Endodermal cell (in vitro differentiated cells): ENCODE measurements at regions not wholly inside any gene's neighbourhood (a gene's known extent, or its start where the extent isn't known, plus 50 kb on each side); places are given as distances from the start of the nearest gene placed in this dataset.
"Not testable (repeated sequence)": the region's sequence is repeated elsewhere in the genome, so short reads cannot be mapped to it uniquely, and the experiment has no call there.

Experiments
- DNase-seq: peaks from one replicate; pipeline ENCODE4 v3.0.0-alpha.2; 2017
- H3K27ac ChIP-seq: 2 replicates; pipeline ENCODE4 v1.5.1; 2013; ENCODE audit warnings: mild to moderate bottlenecking, low read depth, low read length, moderate library complexity
- H3K27me3 ChIP-seq: 2 replicates; pipeline ENCODE4 v1.6.1; 2013; ENCODE audit warnings: mild to moderate bottlenecking, low read length, moderate library complexity; ENCODE audit not compliant: insufficient read depth, control insufficient read depth, poor library complexity, severe bottlenecking
- H3K36me3 ChIP-seq: 2 replicates; pipeline ENCODE4 v1.7.0; 2013; ENCODE audit warnings: mild to moderate bottlenecking, low read length, moderate library complexity; ENCODE audit not compliant: control insufficient read depth, insufficient read depth
- H3K4me1 ChIP-seq: one replicate; pipeline ENCODE4 v1.7.0; 2013; ENCODE audit warnings: low read length; ENCODE audit not compliant: control insufficient read depth, insufficient read depth
- H3K4me3 ChIP-seq: 2 replicates; pipeline ENCODE4 v1.5.1; 2013; ENCODE audit warnings: mild to moderate bottlenecking, low read length, moderate library complexity
- H3K9ac ChIP-seq: 2 replicates; pipeline ENCODE4 v1.6.1; 2013; ENCODE audit warnings: mild to moderate bottlenecking, low read length, moderate library complexity; ENCODE audit not compliant: poor library complexity, severe bottlenecking; ENCODE audit errors: extremely low read depth
- H3K9me3 ChIP-seq: 2 replicates; pipeline ENCODE4 v1.6.1; 2013; ENCODE audit warnings: mild to moderate bottlenecking, low read length, moderate library complexity; ENCODE audit not compliant: control insufficient read depth
- H3K27ac Mint-ChIP-seq: 2 replicates; pipeline ENCODE4 v1.8.0; 2020; ENCODE audit warnings: mixed read lengths
- H3K27me3 Mint-ChIP-seq: 2 replicates; pipeline ENCODE4 v1.8.0; 2021; ENCODE audit warnings: mild to moderate bottlenecking, mixed read lengths; ENCODE audit not compliant: insufficient read depth
- H3K36me3 Mint-ChIP-seq: 2 replicates; pipeline ENCODE4 v1.8.0; 2020; ENCODE audit warnings: low read depth, mixed read lengths
- H3K4me1 Mint-ChIP-seq: 2 replicates; pipeline ENCODE4 v1.8.0; 2020; ENCODE audit warnings: mixed read lengths
- H3K4me3 Mint-ChIP-seq: 2 replicates; pipeline ENCODE4 v1.8.0; 2020; ENCODE audit warnings: mild to moderate bottlenecking, moderate library complexity, mixed read lengths
- H3K9me3 Mint-ChIP-seq: 2 replicates; pipeline ENCODE4 v1.8.0; 2020; ENCODE audit warnings: mild to moderate bottlenecking, mixed read lengths
- WGBS, 2 experiments: methylation state at CpG; one replicate each; pipeline versions ENCODE4 v1.1.5 to v1.1.7; 2013; ENCODE audit warnings: missing lambda C conversion rate in 2 of 2, mixed read lengths in 1 of 2; ENCODE audit not compliant: insufficient coverage in 1 of 2, insufficient read length in 1 of 2; 5-methylcytosine and 5-hydroxymethylcytosine counted together
- TF ChIP-seq, protein P1 (sequence below): fragments of 200-600 bp; sonication (generic); conservative IDR thresholded peaks from 2 replicates; pipeline ENCODE4 v1.5.0; 2021; ENCODE audit warnings: antibody characterized with exemption, mild to moderate bottlenecking

DNA sequence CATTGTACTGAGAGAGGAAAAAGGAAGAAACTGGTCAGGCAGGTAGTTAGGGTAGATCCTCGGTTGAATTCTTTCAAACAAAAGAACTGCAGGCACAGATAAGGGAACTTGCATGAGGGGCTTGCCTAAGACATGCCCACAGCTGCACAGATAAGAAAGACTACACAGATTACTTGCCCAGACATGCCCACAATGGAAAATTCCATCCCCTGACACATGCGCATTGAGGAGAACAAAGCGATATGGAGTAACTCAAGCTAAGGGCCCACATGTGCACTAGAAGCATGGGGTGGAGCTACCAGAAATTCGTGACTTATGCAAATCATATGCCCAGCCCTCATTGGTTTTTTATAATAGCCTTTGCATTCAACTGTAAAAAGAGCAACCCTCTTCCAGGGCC is 181.3 kb upstream of the ZNF521 start:
- Mint-ChIP-seq H3K27ac (no peak overlapping the region), H3K9me3 (peaks cover 14% of the 10 kb centered on the region), H3K4me3 (no peak overlapping the region), H3K4me1 (no peaks in the 10 kb centered on the region), H3K36me3 (no peaks in the 10 kb centered on the region), H3K27me3 (no peaks in the 10 kb centered on the region)
- no peaks in the 10 kb centered on the region for H3K4me1 ChIP-seq
- H3K4me3 ChIP-seq: no peak overlapping the region
- 78 to 93% methylated on average over 2 to 4 of the region's 4 CpGs for WGBS, 2 experiments
- H3K9me3 ChIP-seq: peaks cover 22% of the 10 kb centered on the region
- no peak overlapping the region for H3K9ac ChIP-seq
- H3K27ac ChIP-seq: no peak overlapping the region
- no peak for DNase-seq
- TF ChIP-seq, protein P1, sequence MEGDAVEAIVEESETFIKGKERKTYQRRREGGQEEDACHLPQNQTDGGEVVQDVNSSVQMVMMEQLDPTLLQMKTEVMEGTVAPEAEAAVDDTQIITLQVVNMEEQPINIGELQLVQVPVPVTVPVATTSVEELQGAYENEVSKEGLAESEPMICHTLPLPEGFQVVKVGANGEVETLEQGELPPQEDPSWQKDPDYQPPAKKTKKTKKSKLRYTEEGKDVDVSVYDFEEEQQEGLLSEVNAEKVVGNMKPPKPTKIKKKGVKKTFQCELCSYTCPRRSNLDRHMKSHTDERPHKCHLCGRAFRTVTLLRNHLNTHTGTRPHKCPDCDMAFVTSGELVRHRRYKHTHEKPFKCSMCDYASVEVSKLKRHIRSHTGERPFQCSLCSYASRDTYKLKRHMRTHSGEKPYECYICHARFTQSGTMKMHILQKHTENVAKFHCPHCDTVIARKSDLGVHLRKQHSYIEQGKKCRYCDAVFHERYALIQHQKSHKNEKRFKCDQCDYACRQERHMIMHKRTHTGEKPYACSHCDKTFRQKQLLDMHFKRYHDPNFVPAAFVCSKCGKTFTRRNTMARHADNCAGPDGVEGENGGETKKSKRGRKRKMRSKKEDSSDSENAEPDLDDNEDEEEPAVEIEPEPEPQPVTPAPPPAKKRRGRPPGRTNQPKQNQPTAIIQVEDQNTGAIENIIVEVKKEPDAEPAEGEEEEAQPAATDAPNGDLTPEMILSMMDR: no peak
- H3K27me3 ChIP-seq: no peaks in the 10 kb centered on the region
- no peaks in the 10 kb centered on the region for H3K36me3 ChIP-seq

GRCh38 chr18:25531207-25531606 is 179.2 kb upstream of the ZNF521 start:
- Mint-ChIP-seq H3K9me3 (peaks cover 14% of the 10 kb centered on the region), H3K27me3 (peaks cover 2% of the 10 kb centered on the region), H3K4me3 (no peak overlapping the region), H3K36me3 (no peaks in the 10 kb centered on the region), H3K4me1 (no peaks in the 10 kb centered on the region), H3K27ac (no peak overlapping the region)
- no peaks in the 10 kb centered on the region for H3K36me3 ChIP-seq
- H3K9me3 ChIP-seq: peaks cover 22% of the 10 kb centered on the region
- H3K27ac ChIP-seq: no peak overlapping the region
- no peak overlapping the region for H3K4me3 ChIP-seq
- DNase-seq: no peak
- H3K4me1 ChIP-seq: no peaks in the 10 kb centered on the region
- no peaks in the 10 kb centered on the region for H3K27me3 ChIP-seq
- no peak overlapping the region for H3K9ac ChIP-seq
- WGBS, 2 experiments: 71% methylated on average over 3 of the region's 3 CpGs; no CpG with 5 or more reads in 1 of the 2 experiments
- TF ChIP-seq, protein P1: no peak

- H3K4me3 ChIP-seq, H3K4me1 ChIP-seq, H3K27ac ChIP-seq, H3K9ac ChIP-seq, DNase-seq, H3K36me3 ChIP-seq, H3K27me3 ChIP-seq, H3K27me3 Mint-ChIP-seq, H3K9me3 Mint-ChIP-seq, H3K27ac Mint-ChIP-seq, H3K9me3 ChIP-seq, H3K36me3 Mint-ChIP-seq, H3K4me1 Mint-ChIP-seq, H3K4me3 Mint-ChIP-seq: not testable (repeated sequence)
- WGBS, 2 experiments: no CpG with 5 or more reads among the region's 1 CpG
These were observed 173.8 kb upstream of the ZNF521 start for GRCh38 chr18:25525789-25526188.

DNA sequence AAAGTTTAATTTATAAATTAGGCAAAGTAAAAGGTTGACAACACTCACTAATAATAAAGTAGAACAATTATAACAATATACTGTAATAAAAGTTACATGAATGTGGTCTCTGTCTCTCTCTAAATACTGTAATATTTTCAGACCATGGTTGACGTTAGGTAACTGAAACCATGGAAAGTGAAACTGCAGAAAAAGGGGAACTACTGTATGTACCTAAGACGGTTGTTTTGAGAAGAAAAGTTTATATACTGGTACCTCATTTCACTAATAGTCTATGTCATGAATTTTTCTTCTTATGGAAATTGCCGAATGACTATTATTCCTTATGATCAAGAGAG is 166.7 kb upstream of the ZNF521 start:
- WGBS, 2 experiments: 80% methylated on average over 1 of the region's 3 CpGs
- peaks cover 22% of the 10 kb centered on the region for H3K4me1 Mint-ChIP-seq
- no peak overlapping the region for H3K27ac ChIP-seq
- H3K9me3 Mint-ChIP-seq: no peaks in the 10 kb centered on the region
- no peaks in the 10 kb centered on the region for H3K9me3 ChIP-seq
- no peaks in the 10 kb centered on the region for H3K27me3 ChIP-seq
- no peaks in the 10 kb centered on the region for H3K36me3 ChIP-seq
- no peaks in the 10 kb centered on the region for H3K36me3 Mint-ChIP-seq
- peaks cover 3% of the 10 kb centered on the region for H3K4me1 ChIP-seq
- peaks cover 2% of the 10 kb centered on the region for H3K27me3 Mint-ChIP-seq
- no peak for DNase-seq
- no peak overlapping the region for H3K27ac Mint-ChIP-seq
- H3K4me3 Mint-ChIP-seq: no peak overlapping the region
- no peak overlapping the region for H3K9ac ChIP-seq
- TF ChIP-seq, protein P1: no peak
- H3K4me3 ChIP-seq: no peak overlapping the region
